H1 (cell line): ENCODE measurements at regions not wholly inside any gene's neighbourhood (a gene's known extent, or its start where the extent isn't known, plus 50 kb on each side); places are given as distances from the start of the nearest gene placed in this dataset.

Experiments
- CTCF ChIA-PET: fragments of 300-600 bp; sonication (Branson Sonifier 250); formaldehyde crosslinking; loops from one replicate; lab custom pipeline; 2021; ENCODE audit not compliant: partially characterized antibody; lab: Charles Lee
- POLR2A ChIA-PET: fragments of 300-600 bp; sonication (Branson Sonifier 250); formaldehyde crosslinking; loops from one replicate; lab custom pipeline; 2021; ENCODE audit warnings: inconsistent platforms; ENCODE audit not compliant: partially characterized antibody; lab: Charles Lee
- DNase-seq, 2 experiments: peaks; one replicate each; pipeline versions ENCODE4 v3.0.0 to v3.0.0-alpha.2; 2010 to 2022; ENCODE audit warnings: low spot score in 2 of 2, low read depth in 1 of 2, mixed read lengths in 1 of 2
- FAIRE-seq: peaks from 2 replicates; lab custom pipeline; 2011; peaks lifted over from hg19 to GRCh38; lab: Jason Lieb, UNC
- H2AFZ ChIP-seq: 2 replicates; pipeline ENCODE4 v1.8.1; 2012; ENCODE audit warnings: low read length, inconsistent platforms
- H2AK5ac ChIP-seq: 2 replicates; pipeline ENCODE4 v1.6.1; 2013; ENCODE audit warnings: low read depth, low read length
- H2BK120ac ChIP-seq: replicated peaks from 2 replicates; pipeline ENCODE3; 2013; ENCODE audit warnings: low read depth, low read length, inconsistent platforms
- H2BK12ac ChIP-seq: 2 replicates; pipeline ENCODE4 v1.6.1; 2013; ENCODE audit warnings: low read depth, low read length
- H2BK15ac ChIP-seq: 2 replicates; pipeline ENCODE4 v1.6.1; 2013; ENCODE audit warnings: low read length
- H2BK20ac ChIP-seq: 2 replicates; pipeline ENCODE4 v1.6.1; 2013; ENCODE audit warnings: low read length
- H2BK5ac ChIP-seq: 2 replicates; pipeline ENCODE4 v1.6.1; 2013; ENCODE audit warnings: low read depth, low read length
- H3K14ac ChIP-seq: 2 replicates; pipeline ENCODE4 v1.6.1; 2013; ENCODE audit warnings: inconsistent platforms; ENCODE audit not compliant: insufficient read length
- H3K18ac ChIP-seq: 2 replicates; pipeline ENCODE4 v1.6.1; 2013; ENCODE audit warnings: low read length; ENCODE audit errors: extremely low read depth
- H3K23ac ChIP-seq: 2 replicates; pipeline ENCODE4 v1.6.1; 2013; ENCODE audit warnings: inconsistent platforms; ENCODE audit not compliant: insufficient read length
- H3K23me2 ChIP-seq: 2 replicates; pipeline ENCODE4 v1.6.1; 2013; ENCODE audit warnings: low read depth, low read length
- H3K27ac ChIP-seq: 2 replicates; pipeline ENCODE4 v1.6.1; 2011; ENCODE audit warnings: low read depth, low read length, inconsistent platforms
- H3K27me3 ChIP-seq, 4 experiments: replicated peaks in 1 of 4; 1 replicate in 1 of 4; 2 replicates in 3 of 4; pipeline versions ENCODE4 v1.6.1 to v1.8.1; 2011 to 2013; ENCODE audit warnings: low read length in 3 of 4, mild to moderate bottlenecking in 3 of 4, inconsistent platforms in 2 of 4, mixed read lengths in 2 of 4, moderate library complexity in 1 of 4; ENCODE audit not compliant: control insufficient read depth in 3 of 4, insufficient read depth in 3 of 4; ENCODE audit errors: extremely low read depth in 1 of 4
- H3K36me3 ChIP-seq, 4 experiments: 2 replicates each; pipeline versions ENCODE4 v1.6.1 to v1.8.1; 2011 to 2013; ENCODE audit warnings: mild to moderate bottlenecking in 4 of 4, low read length in 3 of 4, moderate library complexity in 2 of 4, control low read depth in 1 of 4, inconsistent platforms in 1 of 4; ENCODE audit not compliant: insufficient read depth in 4 of 4, control insufficient read depth in 2 of 4
- H3K4ac ChIP-seq: replicated peaks from 2 replicates; pipeline ENCODE3; 2013; ENCODE audit warnings: low read length, low read depth, mixed read lengths, inconsistent platforms; ENCODE audit not compliant: insufficient read length
- H3K4me1 ChIP-seq, 4 experiments: replicated peaks in 1 of 4; 1 replicate in 1 of 4; 2 replicates in 3 of 4; pipeline versions ENCODE4 v1.6.1 to v1.8.1; 2011 to 2013; ENCODE audit warnings: low read length in 3 of 4, inconsistent platforms in 2 of 4, mixed read lengths in 1 of 4; ENCODE audit not compliant: insufficient read depth in 4 of 4, control insufficient read depth in 3 of 4
- H3K4me2 ChIP-seq, 2 experiments: 2 replicates each; pipeline versions ENCODE4 v1.6.1 to v1.8.1; 2011 to 2013; ENCODE audit warnings: low read depth in 2 of 2, low read length in 2 of 2, control low read depth in 1 of 2, inconsistent platforms in 1 of 2, mild to moderate bottlenecking in 1 of 2; ENCODE audit not compliant: insufficient read depth in 1 of 2
- H3K4me3 ChIP-seq, 4 experiments: fragments of 200-600, 300-600 bp in 1 of 4; sonication (generic), shearing (Covaris generic), sonication (Bioruptor Twin) in 1 of 4; 2 replicates each; pipeline versions ENCODE4 v1.5.1 to v1.8.1; 2011 to 2016; ENCODE audit warnings: low read length in 4 of 4, low read depth in 3 of 4, control low read depth in 2 of 4, inconsistent platforms in 2 of 4, mild to moderate bottlenecking in 2 of 4, mixed read lengths in 1 of 4, moderate library complexity in 1 of 4; ENCODE audit not compliant: insufficient read depth in 2 of 4; ENCODE audit errors: extremely low read depth in 1 of 4
- H3K56ac ChIP-seq: replicated peaks from 2 replicates; pipeline ENCODE3; 2013; ENCODE audit warnings: low read depth, mild to moderate bottlenecking, mixed read lengths, low read length, inconsistent platforms; ENCODE audit not compliant: insufficient read length
- H3K79me1 ChIP-seq: 2 replicates; pipeline ENCODE4 v1.6.1; 2013; ENCODE audit warnings: low read depth, low read length, control low read depth
- H3K79me2 ChIP-seq, 2 experiments: 2 replicates each; pipeline versions ENCODE4 v1.6.1 to v1.8.1; 2012 to 2013; ENCODE audit warnings: low read length in 2 of 2, mild to moderate bottlenecking in 2 of 2, inconsistent platforms in 1 of 2; ENCODE audit not compliant: insufficient read depth in 2 of 2, control insufficient read depth in 1 of 2
- H3K9ac ChIP-seq, 4 experiments: replicated peaks in 1 of 4; 1 replicate in 1 of 4; 2 replicates in 3 of 4; pipeline versions ENCODE4 v1.6.1 to v1.8.1; 2011 to 2013; ENCODE audit warnings: low read depth in 3 of 4, low read length in 3 of 4, control low read depth in 2 of 4, mild to moderate bottlenecking in 2 of 4, moderate library complexity in 2 of 4, inconsistent platforms in 1 of 4; ENCODE audit errors: extremely low read depth in 1 of 4
- H3K9me3 ChIP-seq, 2 experiments: 2 replicates each; pipeline versions ENCODE4 v1.6.1 to v1.8.1; 2012 to 2013; ENCODE audit warnings: mild to moderate bottlenecking in 2 of 2, moderate library complexity in 2 of 2, control low read depth in 1 of 2, inconsistent platforms in 1 of 2, low read depth in 1 of 2, low read length in 1 of 2, mixed read lengths in 1 of 2; ENCODE audit not compliant: insufficient read depth in 2 of 2
- H4K20me1 ChIP-seq, 2 experiments: replicated peaks in 1 of 2; 2 replicates each; pipeline versions ENCODE3 to v1.8.1; 2011 to 2013; ENCODE audit warnings: inconsistent platforms in 2 of 2, low read length in 2 of 2, mild to moderate bottlenecking in 1 of 2; ENCODE audit not compliant: insufficient read depth in 2 of 2, control insufficient read depth in 1 of 2
- H4K5ac ChIP-seq: 2 replicates; pipeline ENCODE4 v1.6.1; 2013; ENCODE audit warnings: low read length, low read depth, mixed read lengths, inconsistent platforms; ENCODE audit not compliant: insufficient read length
- H4K8ac ChIP-seq: 2 replicates; pipeline ENCODE4 v1.8.0; 2013; ENCODE audit warnings: mild to moderate bottlenecking, moderate library complexity, low read length, inconsistent platforms; ENCODE audit not compliant: insufficient read depth; ENCODE audit errors: extremely low read depth
- H4K91ac ChIP-seq: replicated peaks from 2 replicates; pipeline ENCODE3; 2013; ENCODE audit warnings: low read length, mixed read lengths, inconsistent platforms; ENCODE audit not compliant: insufficient read length
- TAF1 ChIP-seq: IDR thresholded peaks from 2 replicates; pipeline ENCODE4 v1.6.1; 2011; ENCODE audit warnings: mild to moderate bottlenecking, low read depth, low read length
- WGBS, 2 experiments: shearing (Covaris generic) in 1 of 2; methylation state at CpG; one replicate each; pipeline versions ENCODE4 v1.1.6 to v1.1.7; 2013 to 2015; ENCODE audit warnings: low lambda C conversion rate in 2 of 2, mixed read lengths in 2 of 2, inconsistent platforms in 1 of 2, low coverage in 1 of 2, missing lambda C conversion rate in 1 of 2; ENCODE audit not compliant: insufficient replicate concordance in 2 of 2, insufficient coverage in 1 of 2, insufficient read length in 1 of 2; ENCODE audit errors: extremely low coverage in 1 of 2, missing lambda C conversion rate in 1 of 2; 5-methylcytosine and 5-hydroxymethylcytosine counted together

DNA sequence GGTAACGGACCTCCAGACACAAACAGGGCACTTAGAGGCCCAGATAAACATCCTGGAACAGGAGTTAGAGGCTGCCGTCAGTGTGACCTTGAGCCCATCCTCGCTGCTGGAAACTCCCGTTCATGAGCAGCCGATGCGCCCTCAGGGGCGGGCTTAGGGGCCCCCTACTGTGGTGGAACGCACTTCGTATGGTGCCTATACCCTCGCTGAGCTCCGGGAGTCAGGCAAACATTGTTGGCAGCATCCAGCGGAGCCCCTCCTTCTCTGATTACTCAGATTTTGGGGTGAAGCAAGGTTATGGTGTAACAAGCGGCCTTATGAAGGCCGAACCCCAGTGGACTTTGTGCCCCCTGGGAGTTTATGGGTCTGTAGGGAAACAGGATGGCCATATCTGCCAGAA lies 205.3 kb upstream of the SYT4 start:
- Histone ChIP-seq H3K4me2 (no peak overlapping the region), H3K27me3 (no peaks in the 10 kb centered on the region), H2BK120ac (no peak overlapping the region), H2BK15ac (no peak overlapping the region), H3K79me1 (no peaks in the 10 kb centered on the region), H3K14ac (no peak overlapping the region), H2BK5ac (no peak overlapping the region), H3K56ac (no peak overlapping the region), H3K79me2 (no peaks in the 10 kb centered on the region), H3K4me1 (no peaks in the 10 kb centered on the region), H3K23me2 (no peaks in the 10 kb centered on the region; the same call in 1 of the 2 replicates), H3K9ac (no peak overlapping the region), H3K27ac (no peak overlapping the region), H3K4ac (no peak overlapping the region), H2AFZ (no peak overlapping the region), H4K5ac (no peak overlapping the region), H3K23ac (no peak overlapping the region), H4K20me1 (no peaks in the 10 kb centered on the region), H3K9me3 (peaks cover 23 to 25% of the 10 kb centered on the region in 2 experiments), H3K4me3 (no peak overlapping the region), H2BK20ac (no peak overlapping the region), H2AK5ac (no peak overlapping the region), H3K36me3 (0 out of 8 replicates have a peak, but pooled peaks cover 0 to 3% (median 0%) of the 10 kb centered on the region in 4 experiments), H4K91ac (no peak overlapping the region), H2BK12ac (no peak overlapping the region), H3K18ac (no peak overlapping the region), H4K8ac (no peak overlapping the region)
- FAIRE-seq (no peak), DNase-seq (no peak)
- 86% methylated on average over 14 of the region's 14 CpGs; no CpG with 5 or more reads in 1 of the 2 experiments for WGBS, 2 experiments
- ChIA-PET CTCF (no interaction called here), POLR2A (no interaction called here)
- no peak for TF ChIP-seq TAF1
